ENCODE measurements at regions not wholly inside any gene's neighbourhood (a gene's known extent, or its start where the extent isn't known, plus 50 kb on each side); places are given as distances from the start of the nearest gene placed in this dataset.

DNA sequence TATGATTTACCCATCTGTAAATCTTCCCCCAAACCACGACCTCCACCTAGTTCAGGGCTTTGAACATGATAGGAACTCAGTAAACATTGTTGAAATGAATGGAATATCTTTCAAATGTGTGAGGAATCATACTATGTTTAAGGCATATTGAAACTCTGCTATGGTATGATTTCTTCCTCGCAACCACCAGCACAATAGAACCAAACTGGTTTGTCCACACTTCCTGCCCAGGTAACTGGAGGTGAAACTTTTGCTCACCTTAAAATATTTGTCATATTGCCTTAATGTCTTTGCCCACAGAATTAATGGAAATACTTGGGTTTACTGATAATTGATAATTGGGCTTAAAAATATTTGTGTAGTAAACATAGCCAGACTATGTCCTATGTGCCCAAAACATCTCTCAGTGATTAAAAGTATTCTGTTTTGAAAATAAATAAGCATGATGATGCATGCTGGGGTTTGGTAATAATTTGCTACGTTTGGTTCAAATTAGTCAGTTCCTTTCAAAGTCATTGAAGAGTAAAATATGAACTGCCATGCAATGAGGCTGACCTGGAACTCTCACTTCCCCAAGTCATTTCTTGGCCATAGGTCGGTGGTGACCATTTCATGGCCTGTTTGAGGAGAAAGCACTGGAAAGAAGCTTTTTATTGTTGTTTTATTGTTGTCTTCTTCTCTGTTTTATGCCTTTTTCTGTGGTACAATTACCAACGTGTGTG, 73.3 kb downstream of the TNFSF18 start:
- no peaks in the 10 kb centered on the region for H3K36me3 ChIP-seq (ENCODE audit: control insufficient read depth in 1 of 2, insufficient read depth in 2 of 2, low read length in 1 of 2)
- ATAC-seq (ENCODE audit: low FRiP score) = no peak
- H3K27me3 ChIP-seq (ENCODE audit: control insufficient read depth in 1 of 2, insufficient read depth in 2 of 2, low read length in 1 of 2) = no peaks in the 10 kb centered on the region
- no peak overlapping the region for H3K27ac ChIP-seq (ENCODE audit: low read depth in 1 of 2, low read length in 2 of 2)
- DNase-seq = no peak
- intact Hi-C loops (cut with DNase I) = no loop called here
- no peaks in the 10 kb centered on the region for H3K9me3 ChIP-seq (ENCODE audit: control insufficient read depth, low read length)
- no peak overlapping the region for H3K4me3 ChIP-seq (ENCODE audit: low read length in 2 of 2)
- peaks cover 0 to 4% of the 10 kb centered on the region in 2 donors for H3K4me1 ChIP-seq (ENCODE audit: control insufficient read depth in 1 of 2, insufficient read depth in 2 of 2, low read length in 2 of 2)
- 56 to 59% methylated on average over 5 of the region's 5 CpGs for WGBS, 2 donors

DNA sequence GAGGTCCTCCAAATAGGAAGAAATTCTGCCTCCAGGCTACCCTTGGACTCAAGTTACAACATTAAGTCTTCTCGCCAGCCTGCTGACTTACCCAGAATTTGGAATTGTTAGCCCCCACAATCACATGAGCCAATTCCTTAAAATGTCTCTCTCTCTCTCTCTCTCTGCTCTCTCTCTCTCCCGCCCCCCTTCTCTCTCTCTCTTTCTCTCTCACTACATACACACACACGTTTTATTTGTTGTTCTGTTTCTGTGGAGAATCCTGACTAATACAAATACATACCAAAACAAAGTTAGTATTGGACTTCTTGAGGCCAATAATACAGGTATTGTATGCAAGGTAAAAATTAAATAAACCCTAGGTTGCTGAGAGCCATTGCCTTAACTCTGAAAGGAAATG, 72.1 kb downstream of the TNFSF18 start:
- peaks cover 0 to 4% of the 10 kb centered on the region in 2 donors for H3K4me1 ChIP-seq (ENCODE audit: control insufficient read depth in 1 of 2, insufficient read depth in 2 of 2, low read length in 2 of 2)
- 56 to 62% methylated on average over 3 of the region's 3 CpGs for WGBS, 2 donors
- H3K4me3 ChIP-seq (ENCODE audit: low read length in 2 of 2) = no peak overlapping the region
- intact Hi-C loops (cut with DNase I) = no loop called here
- no peak for ATAC-seq (ENCODE audit: low FRiP score)
- H3K36me3 ChIP-seq (ENCODE audit: control insufficient read depth in 1 of 2, insufficient read depth in 2 of 2, low read length in 1 of 2) = no peaks in the 10 kb centered on the region
- no peak overlapping the region for H3K27ac ChIP-seq (ENCODE audit: low read depth in 1 of 2, low read length in 2 of 2)
- no peak for DNase-seq
- H3K9me3 ChIP-seq (ENCODE audit: control insufficient read depth, low read length) = no peaks in the 10 kb centered on the region
- H3K27me3 ChIP-seq (ENCODE audit: control insufficient read depth in 1 of 2, insufficient read depth in 2 of 2, low read length in 1 of 2) = no peaks in the 10 kb centered on the region

DNA sequence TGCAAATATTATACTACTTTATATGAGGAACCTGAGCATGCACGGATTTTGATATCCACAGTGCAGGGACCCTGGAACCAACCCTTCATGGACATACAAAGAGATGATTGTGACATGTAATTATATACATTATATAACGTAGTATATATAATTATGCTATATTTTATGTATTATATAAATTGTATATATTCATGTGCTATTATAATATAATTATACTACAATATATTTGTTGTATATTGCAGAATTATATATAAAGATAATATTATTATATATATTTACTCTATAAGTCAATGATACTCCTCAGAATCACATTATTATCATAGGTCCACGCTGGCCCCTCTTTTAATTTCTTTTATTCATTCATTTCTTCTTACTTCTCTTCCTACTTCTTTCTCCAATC, 70.9 kb downstream of the TNFSF18 start:
- Histone ChIP-seq H3K27ac (ENCODE audit: low read depth in 1 of 2, low read length in 2 of 2) (no peak overlapping the region), H3K4me3 (ENCODE audit: low read length in 2 of 2) (no peak overlapping the region), H3K9me3 (ENCODE audit: control insufficient read depth, low read length) (no peaks in the 10 kb centered on the region), H3K4me1 (ENCODE audit: control insufficient read depth in 1 of 2, insufficient read depth in 2 of 2, low read length in 2 of 2) (peaks cover 0 to 4% of the 10 kb centered on the region in 2 donors), H3K27me3 (ENCODE audit: control insufficient read depth in 1 of 2, insufficient read depth in 2 of 2, low read length in 1 of 2) (no peaks in the 10 kb centered on the region), H3K36me3 (ENCODE audit: control insufficient read depth in 1 of 2, insufficient read depth in 2 of 2, low read length in 1 of 2) (no peaks in the 10 kb centered on the region)
- ATAC-seq (ENCODE audit: low FRiP score) (no peak), DNase-seq (no peak)
- 68 to 76% methylated on average over 3 of the region's 3 CpGs for WGBS, 2 donors
- intact Hi-C loops (cut with DNase I) = no loop called here

DNA sequence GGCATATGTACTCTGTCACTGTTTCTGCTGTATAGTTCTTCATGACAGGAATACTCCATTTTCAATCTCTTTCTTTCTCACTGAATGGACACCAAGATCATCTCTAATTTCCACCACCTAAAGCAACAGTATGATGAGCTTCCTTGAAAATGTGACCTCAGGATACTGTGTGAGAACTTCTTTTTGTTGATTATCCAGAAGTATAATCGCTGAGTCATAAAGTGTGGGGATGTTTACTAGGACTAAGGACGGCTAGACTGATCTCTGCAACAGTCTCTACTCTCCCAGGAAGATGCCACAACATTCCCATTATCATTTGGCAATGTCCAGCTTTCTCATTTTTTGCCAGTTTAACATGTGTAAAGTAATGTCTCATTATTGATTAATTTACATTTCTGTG, 70.3 kb downstream of the TNFSF18 start:
- intact Hi-C loops (cut with DNase I) = no loop called here
- DNase-seq = no peak

DNA sequence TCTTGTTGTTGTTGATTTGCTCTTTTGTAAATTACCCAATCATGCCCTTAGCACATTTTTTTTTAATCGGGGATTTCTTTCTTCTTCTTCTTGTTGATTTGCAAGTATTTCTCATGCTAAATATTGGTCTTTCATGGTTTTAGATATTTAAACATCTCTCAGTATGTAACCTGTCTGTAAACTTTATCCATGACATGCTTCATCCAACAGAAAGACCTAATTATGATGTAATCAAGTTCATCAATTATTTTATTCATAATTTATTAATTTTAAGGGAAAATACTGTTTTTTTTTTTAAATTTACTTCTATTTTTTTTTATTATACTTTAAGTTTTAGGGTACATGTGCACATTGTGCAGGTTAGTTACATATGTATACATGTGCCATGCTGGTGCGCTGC, 69.8 kb downstream of the TNFSF18 start:
- 84 to 89% methylated on average over 1 of the region's 2 CpGs for WGBS, 2 donors
- Histone ChIP-seq H3K4me1 (ENCODE audit: control insufficient read depth in 1 of 2, insufficient read depth in 2 of 2, low read length in 2 of 2) (peaks cover 0 to 4% of the 10 kb centered on the region in 2 donors), H3K4me3 (ENCODE audit: low read length in 2 of 2) (no peak overlapping the region), H3K9me3 (ENCODE audit: control insufficient read depth, low read length) (no peaks in the 10 kb centered on the region), H3K36me3 (ENCODE audit: control insufficient read depth in 1 of 2, insufficient read depth in 2 of 2, low read length in 1 of 2) (no peaks in the 10 kb centered on the region), H3K27me3 (ENCODE audit: control insufficient read depth in 1 of 2, insufficient read depth in 2 of 2, low read length in 1 of 2) (no peaks in the 10 kb centered on the region), H3K27ac (ENCODE audit: low read depth in 1 of 2, low read length in 2 of 2) (no peak overlapping the region)
- ATAC-seq (ENCODE audit: low FRiP score) (no peak), DNase-seq (no peak)
- intact Hi-C loops (cut with DNase I) = no loop called here

More for the DNA sequence above, 70.3 kb downstream of the TNFSF18 start:
- Histone ChIP-seq H3K27me3 (ENCODE audit: control insufficient read depth in 1 of 2, insufficient read depth in 2 of 2, low read length in 1 of 2) (no peaks in the 10 kb centered on the region), H3K9me3 (ENCODE audit: control insufficient read depth, low read length) (no peaks in the 10 kb centered on the region), H3K4me3 (ENCODE audit: low read length in 2 of 2) (no peak overlapping the region), H3K27ac (ENCODE audit: low read depth in 1 of 2, low read length in 2 of 2) (no peak overlapping the region), H3K36me3 (ENCODE audit: control insufficient read depth in 1 of 2, insufficient read depth in 2 of 2, low read length in 1 of 2) (no peaks in the 10 kb centered on the region), H3K4me1 (ENCODE audit: control insufficient read depth in 1 of 2, insufficient read depth in 2 of 2, low read length in 2 of 2) (peaks cover 0 to 4% of the 10 kb centered on the region in 2 donors)
- WGBS, 2 donors = 71 to 72% methylated on average over 2 of the region's 2 CpGs
- ATAC-seq (ENCODE audit: low FRiP score) = no peak
